ENCODE measurements at regions not wholly inside any gene's neighbourhood (a gene's known extent, or its start where the extent isn't known, plus 50 kb on each side); places are given as distances from the start of the nearest gene placed in this dataset.

DNA sequence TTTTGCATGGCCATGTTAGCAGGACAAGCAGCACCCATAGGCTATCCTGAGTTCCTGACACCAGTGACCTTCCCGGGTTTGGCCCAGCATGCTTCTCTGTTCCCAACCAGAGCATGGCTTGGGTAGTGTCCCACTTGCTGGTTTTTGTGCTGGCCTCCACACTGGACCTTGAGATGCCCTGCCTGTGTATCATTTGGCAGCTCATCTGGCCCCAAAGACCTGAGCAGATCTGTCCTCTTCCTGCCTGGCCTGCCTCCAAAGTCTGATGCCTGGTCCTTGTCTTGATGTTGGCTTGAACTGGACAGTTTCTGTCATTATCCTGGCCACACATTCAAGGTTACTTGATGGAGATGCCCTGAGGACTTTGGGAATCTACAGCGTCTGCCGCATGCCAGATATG is 590.7 kb upstream of the KLF4 start:
- no peaks in the 10 kb centered on the region for H3K9me1 ChIP-seq (ENCODE audit: insufficient read depth, low read length)
- CTCF ChIA-PET, result no interaction called here
- in situ Hi-C loops (cut with MboI; ENCODE audit: low sequenced_read_pairs), result no loop called here
- no peak overlapping the region for H3K4me2 ChIP-seq (ENCODE audit: low read depth, low read length)
- H3K14ac ChIP-seq (replicated peaks; ENCODE audit: low read depth, low read length), result no peak overlapping the region
- no peaks in the 10 kb centered on the region for H3K9me3 ChIP-seq (ENCODE audit: control insufficient read depth, insufficient read depth, low read length)
- no peak overlapping the region for H4K91ac ChIP-seq (ENCODE audit: insufficient read depth, low read depth, low read length)
- no peaks in the 10 kb centered on the region for H3K79me1 ChIP-seq (ENCODE audit: low read depth in 1 of 2, low read length in 2 of 2)
- no peak overlapping the region for H2BK120ac ChIP-seq (ENCODE audit: low read depth, low read length)
- dilution Hi-C loops (cut with HindIII; ENCODE audit: low sequenced_read_pairs, unreplicated experiment), result no loop called here
- H2BK5ac ChIP-seq (ENCODE audit: low read depth, low read length, poor library complexity, severe bottlenecking), result no peak overlapping the region
- POLR2A ChIA-PET (ENCODE audit: unreplicated experiment), result no interaction called here
- no peak for DNase-seq
- H3K4ac ChIP-seq (ENCODE audit: low read depth, low read length), result no peak overlapping the region
- no peak overlapping the region for H2AK9ac ChIP-seq (replicated peaks; ENCODE audit: low read depth, low read length, poor library complexity)
- ATAC-seq (ENCODE audit: low read depth), result no peak
- H3K4me3 ChIP-seq (ENCODE audit: insufficient read depth, low read depth, low read length), result no peak overlapping the region
- TF ChIP-seq MXI1 (IDR thresholded peaks at IDR 0.05; ENCODE audit: borderline replicate concordance, low read depth, low read length), result no peak
- no peak for TF ChIP-seq MAZ (IDR thresholded peaks at IDR 0.05; ENCODE audit: borderline replicate concordance, low read depth, low read length)
- no peak for TF ChIP-seq NFE2L2 (IDR thresholded peaks at IDR 0.05; ENCODE audit: low read depth, low read length)
- no peak for TF ChIP-seq CEBPB (IDR thresholded peaks at IDR 0.05; ENCODE audit: low read depth, low read length)
- TF ChIP-seq SMC3 (IDR thresholded peaks at IDR 0.05; ENCODE audit: low read depth, low read length), result no peak
- TF ChIP-seq RFX5 (IDR thresholded peaks at IDR 0.05; ENCODE audit: low read depth, low read length), result no peak
- TF ChIP-seq, protein P1, sequence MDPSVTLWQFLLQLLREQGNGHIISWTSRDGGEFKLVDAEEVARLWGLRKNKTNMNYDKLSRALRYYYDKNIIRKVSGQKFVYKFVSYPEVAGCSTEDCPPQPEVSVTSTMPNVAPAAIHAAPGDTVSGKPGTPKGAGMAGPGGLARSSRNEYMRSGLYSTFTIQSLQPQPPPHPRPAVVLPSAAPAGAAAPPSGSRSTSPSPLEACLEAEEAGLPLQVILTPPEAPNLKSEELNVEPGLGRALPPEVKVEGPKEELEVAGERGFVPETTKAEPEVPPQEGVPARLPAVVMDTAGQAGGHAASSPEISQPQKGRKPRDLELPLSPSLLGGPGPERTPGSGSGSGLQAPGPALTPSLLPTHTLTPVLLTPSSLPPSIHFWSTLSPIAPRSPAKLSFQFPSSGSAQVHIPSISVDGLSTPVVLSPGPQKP (IDR thresholded peaks at IDR 0.05; ENCODE audit: borderline replicate concordance, low read depth, low read length), result no peak
- TF ChIP-seq, protein P2, sequence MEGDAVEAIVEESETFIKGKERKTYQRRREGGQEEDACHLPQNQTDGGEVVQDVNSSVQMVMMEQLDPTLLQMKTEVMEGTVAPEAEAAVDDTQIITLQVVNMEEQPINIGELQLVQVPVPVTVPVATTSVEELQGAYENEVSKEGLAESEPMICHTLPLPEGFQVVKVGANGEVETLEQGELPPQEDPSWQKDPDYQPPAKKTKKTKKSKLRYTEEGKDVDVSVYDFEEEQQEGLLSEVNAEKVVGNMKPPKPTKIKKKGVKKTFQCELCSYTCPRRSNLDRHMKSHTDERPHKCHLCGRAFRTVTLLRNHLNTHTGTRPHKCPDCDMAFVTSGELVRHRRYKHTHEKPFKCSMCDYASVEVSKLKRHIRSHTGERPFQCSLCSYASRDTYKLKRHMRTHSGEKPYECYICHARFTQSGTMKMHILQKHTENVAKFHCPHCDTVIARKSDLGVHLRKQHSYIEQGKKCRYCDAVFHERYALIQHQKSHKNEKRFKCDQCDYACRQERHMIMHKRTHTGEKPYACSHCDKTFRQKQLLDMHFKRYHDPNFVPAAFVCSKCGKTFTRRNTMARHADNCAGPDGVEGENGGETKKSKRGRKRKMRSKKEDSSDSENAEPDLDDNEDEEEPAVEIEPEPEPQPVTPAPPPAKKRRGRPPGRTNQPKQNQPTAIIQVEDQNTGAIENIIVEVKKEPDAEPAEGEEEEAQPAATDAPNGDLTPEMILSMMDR (conservative IDR thresholded peaks at IDR 0.05; ENCODE audit: low read depth, low read length), result no peak
- TF ChIP-seq CHD1 (IDR thresholded peaks at IDR 0.05; ENCODE audit: low read depth, low read length), result no peak
- no peak for TF ChIP-seq POLR2A (IDR thresholded peaks at IDR 0.05; ENCODE audit: low read depth, low read length)
- no peak for TF ChIP-seq MAFK (IDR thresholded peaks at IDR 0.05; ENCODE audit: low read depth, low read length)
- TF ChIP-seq BHLHE40 (IDR thresholded peaks at IDR 0.05; ENCODE audit: low read depth, low read length), result no peak
- TF ChIP-seq FOS (IDR thresholded peaks at IDR 0.05; ENCODE audit: low read depth, low read length), result no peak
- H2BK15ac ChIP-seq (ENCODE audit: low read depth, low read length), result no peak overlapping the region
- H2AFZ ChIP-seq (replicated peaks; ENCODE audit: low read length, poor library complexity), result no peak overlapping the region
- no peaks in the 10 kb centered on the region for H3K4me1 ChIP-seq (ENCODE audit: control insufficient read depth, insufficient read depth, low read length)
- H3K56ac ChIP-seq (ENCODE audit: extremely low read depth, insufficient read depth, low read length), result no peak overlapping the region
- H4K20me1 ChIP-seq (ENCODE audit: insufficient read depth, low read length), result no peaks in the 10 kb centered on the region
- H3K27ac ChIP-seq (ENCODE audit: insufficient read depth, low read length), result no peak overlapping the region
- intact Hi-C loops (cut with micrococcal nuclease), result no loop called here
- H4K8ac ChIP-seq (ENCODE audit: low read depth in 2 of 2, low read length in 2 of 2), result no peak overlapping the region
- H2BK20ac ChIP-seq (ENCODE audit: low read depth, low read length), result no peak overlapping the region
- H4K5ac ChIP-seq (ENCODE audit: low read depth, low read length), result no peak overlapping the region
- H3K18ac ChIP-seq (ENCODE audit: low read depth, low read length), result no peak overlapping the region
- H3K36me3 ChIP-seq (ENCODE audit: control insufficient read depth, insufficient read depth, low read length), result no peaks in the 10 kb centered on the region
- 50% methylated on average over 1 of the region's 3 CpGs; no CpG with 5 or more reads in 1 of the 2 experiments for WGBS, 2 experiments (ENCODE audit: extremely low coverage in 2 of 2, insufficient read length in 1 of 2)
- BruUV-seq (replicated peaks), result no TSS peak
- H3K9ac ChIP-seq (ENCODE audit: low read depth, low read length), result no peak overlapping the region
- H2AK5ac ChIP-seq (ENCODE audit: low read depth, low read length), result no peak overlapping the region
- H3K27me3 ChIP-seq (ENCODE audit: control insufficient read depth, insufficient read depth, low read length), result peaks cover 10% of the 10 kb centered on the region
- no peak overlapping the region for H3K23ac ChIP-seq (ENCODE audit: low read depth, low read length)
